CD4-positive, alpha-beta T cell (primary cell): ENCODE measurements at regions not wholly inside any gene's neighbourhood (a gene's known extent, or its start where the extent isn't known, plus 50 kb on each side); places are given as distances from the start of the nearest gene placed in this dataset.

Experiments
- ATAC-seq: fragments of 200-7000 bp; cut with Tn5 transposase; one replicate; pipeline ENCODE4 v1.10.0; 2022; ENCODE audit warnings: mild to moderate bottlenecking; ENCODE audit not compliant: poor library complexity
- CTCF ChIA-PET: fragments of 350-600 bp; sonication (Branson Sonifier 250); formaldehyde crosslinking; loops from one replicate; lab custom pipeline; 2021; ENCODE audit warnings: antibody characterized with exemption, inconsistent platforms; lab: Charles Lee
- POLR2A ChIA-PET: fragments of 350-600 bp; sonication (Branson Sonifier 250); formaldehyde crosslinking; loops from one replicate; lab custom pipeline; 2021; ENCODE audit warnings: antibody characterized with exemption, inconsistent platforms; lab: Charles Lee
- DNase-seq, 14 experiments: peaks; one replicate each; pipeline ENCODE4 v3.0.0-alpha.2; 2013 to 2020; ENCODE audit warnings: mixed read lengths in 2 of 14
- H3K27ac ChIP-seq, 2 donors: one replicate each; pipeline versions ENCODE4 v1.5.1 to v1.7.0; 2013; ENCODE audit warnings: low read length in 2 of 2, low read depth in 1 of 2, mild to moderate bottlenecking in 1 of 2
- H3K27me3 ChIP-seq, 2 experiments: 1 replicate in 1 of 2; 2 replicates in 1 of 2; pipeline versions ENCODE4 v1.6.1 to v1.7.0; 2013; ENCODE audit warnings: low read length in 2 of 2, control low read depth in 1 of 2, mild to moderate bottlenecking in 1 of 2, moderate library complexity in 1 of 2; ENCODE audit not compliant: insufficient read depth in 2 of 2, control insufficient read depth in 1 of 2
- H3K36me3 ChIP-seq: one replicate; pipeline ENCODE4 v1.6.1; 2013; ENCODE audit warnings: low read length, control low read depth; ENCODE audit not compliant: insufficient read depth
- H3K4me1 ChIP-seq: one replicate; pipeline ENCODE4 v1.6.1; 2013; ENCODE audit warnings: low read length, control low read depth; ENCODE audit not compliant: insufficient read depth
- H3K4me3 ChIP-seq: one replicate; pipeline ENCODE4 v1.5.1; 2013; ENCODE audit warnings: mild to moderate bottlenecking, low read length, moderate library complexity
- H3K9me3 ChIP-seq, 2 experiments: 1 replicate in 1 of 2; 2 replicates in 1 of 2; pipeline versions ENCODE4 v1.6.1 to v1.7.0; 2013; ENCODE audit warnings: low read length in 2 of 2, mild to moderate bottlenecking in 2 of 2, control low read depth in 1 of 2, moderate library complexity in 1 of 2; ENCODE audit not compliant: control insufficient read depth in 1 of 2, insufficient read depth in 1 of 2
- H3K27ac Mint-ChIP-seq: one replicate; pipeline ENCODE4 v1.8.0; 2020; ENCODE audit warnings: mixed read lengths
- H3K27me3 Mint-ChIP-seq: one replicate; pipeline ENCODE4 v1.8.0; 2021; ENCODE audit warnings: mixed read lengths
- H3K36me3 Mint-ChIP-seq: one replicate; pipeline ENCODE4 v1.8.0; 2021; ENCODE audit warnings: low read depth, mixed read lengths
- H3K4me1 Mint-ChIP-seq: one replicate; pipeline ENCODE4 v1.8.0; 2021; ENCODE audit warnings: low read depth, mixed read lengths
- H3K4me3 Mint-ChIP-seq: one replicate; pipeline ENCODE4 v1.8.0; 2020; ENCODE audit warnings: mild to moderate bottlenecking, mixed read lengths
- H3K9me3 Mint-ChIP-seq: one replicate; pipeline ENCODE4 v1.8.0; 2020; ENCODE audit warnings: mixed read lengths
- CTCF ChIP-seq: fragments of 200-600 bp; IDR thresholded peaks from one replicate; pipeline ENCODE4 v1.8.0; 2022; ENCODE audit warnings: antibody characterized with exemption, mild to moderate bottlenecking
- intact Hi-C, 2 experiments: fragments of 100-400 bp; cut with DNase I in 1 of 2; cut with micrococcal nuclease in 1 of 2; formaldehyde crosslinking; loops; one replicate each; pipeline versions ENCODE4 v1.15.1 to v1.9.0; 2023 to 2025; cut with DNase I, micrococcal nuclease

GRCh38 chr2:224111576-224111975 is 72.5 kb upstream of the SERPINE2 start:
- Mint-ChIP-seq H3K4me1 (no peaks in the 10 kb centered on the region), H3K27ac (no peak overlapping the region), H3K36me3 (no peaks in the 10 kb centered on the region), H3K4me3 (no peak overlapping the region), H3K27me3 (peaks cover 32% of the 10 kb centered on the region), H3K9me3 (no peaks in the 10 kb centered on the region)
- Histone ChIP-seq H3K4me1 (no peaks in the 10 kb centered on the region), H3K27me3 (peaks cover 0 to 14% of the 10 kb centered on the region in 2 experiments), H3K4me3 (no peak overlapping the region), H3K27ac (no peak overlapping the region), H3K9me3 (peaks cover 3 to 5% of the 10 kb centered on the region in 2 experiments), H3K36me3 (no peaks in the 10 kb centered on the region)
- ATAC-seq (no peak), DNase-seq (no peak)
- intact Hi-C loops = no loop called here
- ChIA-PET POLR2A (no interaction called here), CTCF (no interaction called here)
- TF ChIP-seq CTCF = no peak

GRCh38 chr2:224110811-224111210 is 71.7 kb upstream of the SERPINE2 start:
- no peaks in the 10 kb centered on the region for H3K4me1 ChIP-seq
- H3K27ac ChIP-seq = no peak overlapping the region
- H3K4me3 Mint-ChIP-seq = no peak overlapping the region
- H3K27me3 ChIP-seq = peaks cover 0 to 12% of the 10 kb centered on the region in 2 experiments
- POLR2A ChIA-PET = no interaction called here
- intact Hi-C loops = no loop called here
- CTCF ChIA-PET = no interaction called here
- no peak overlapping the region for H3K4me3 ChIP-seq
- no peaks in the 10 kb centered on the region for H3K9me3 Mint-ChIP-seq
- no peak for DNase-seq
- no peaks in the 10 kb centered on the region for H3K36me3 Mint-ChIP-seq
- H3K27ac Mint-ChIP-seq = no peak overlapping the region
- no peaks in the 10 kb centered on the region for H3K4me1 Mint-ChIP-seq
- H3K36me3 ChIP-seq = no peaks in the 10 kb centered on the region
- peaks cover 32% of the 10 kb centered on the region for H3K27me3 Mint-ChIP-seq
- ATAC-seq = no peak
- TF ChIP-seq CTCF = no peak
- H3K9me3 ChIP-seq = peaks cover 3% of the 10 kb centered on the region in 2 experiments

GRCh38 chr2:224109751-224110150 is 70.7 kb upstream of the SERPINE2 start:
- Mint-ChIP-seq H3K36me3 (no peaks in the 10 kb centered on the region), H3K27ac (no peak overlapping the region), H3K27me3 (peaks cover 27% of the 10 kb centered on the region), H3K9me3 (no peaks in the 10 kb centered on the region), H3K4me3 (no peak overlapping the region), H3K4me1 (no peaks in the 10 kb centered on the region)
- no peak for ATAC-seq
- ChIA-PET POLR2A (no interaction called here), CTCF (no interaction called here)
- no peak overlapping the region for H3K27ac ChIP-seq
- H3K4me3 ChIP-seq = no peak overlapping the region
- no peak for TF ChIP-seq CTCF
- no peak for DNase-seq
- peaks cover 0 to 7% of the 10 kb centered on the region in 2 experiments for H3K27me3 ChIP-seq
- peaks cover 0 to 3% of the 10 kb centered on the region in 2 experiments for H3K9me3 ChIP-seq
- no peaks in the 10 kb centered on the region for H3K36me3 ChIP-seq
- H3K4me1 ChIP-seq = no peaks in the 10 kb centered on the region
- intact Hi-C loops = no loop called here
